ENCODE measurements at regions not wholly inside any gene's neighbourhood (a gene's known extent, or its start where the extent isn't known, plus 50 kb on each side); places are given as distances from the start of the nearest gene placed in this dataset.

DNA sequence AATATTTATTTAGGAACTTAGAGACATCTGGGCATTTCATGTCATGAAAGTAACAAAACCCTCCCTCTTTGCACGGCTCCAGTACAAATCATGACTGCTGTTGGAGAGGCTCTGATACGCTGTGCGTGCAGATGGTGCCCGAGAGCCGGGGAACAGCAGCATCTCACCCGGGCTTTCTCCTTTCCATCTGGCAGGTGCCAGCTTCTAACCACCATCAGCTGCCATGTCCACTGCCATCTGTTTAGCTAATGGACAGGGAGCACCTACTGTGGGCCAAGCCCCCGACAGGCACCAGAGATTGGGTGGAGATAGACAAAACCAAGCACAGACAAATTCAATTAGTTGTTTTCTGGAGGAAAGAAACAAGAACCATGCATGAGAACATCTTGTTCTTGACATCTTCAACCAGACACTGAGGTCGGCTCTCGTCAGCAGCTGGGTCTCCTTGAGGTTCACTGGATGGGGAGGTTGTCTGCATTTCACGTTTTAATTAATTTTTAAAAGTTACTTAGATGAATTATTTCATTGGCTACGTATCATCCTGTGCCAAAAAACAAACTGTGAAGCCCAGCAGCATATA lies 323.7 kb downstream of the THBS2 start:
- DNase-seq: no peak
- intact Hi-C loops (cut with DNase I): no loop called here
- 87 to 92% (median 89%) methylated on average over 11 of the region's 11 CpGs for WGBS, 4 donors

GRCh38 chr6:168928012-168928411 lies 325.6 kb downstream of the THBS2 start:
- Histone ChIP-seq H3K4me1 (no peaks in the 10 kb centered on the region), H3K36me3 (no peaks in the 10 kb centered on the region), H3K27ac (no peak overlapping the region), H3K9me3 (peaks cover 0 to 5% (median 0%) of the 10 kb centered on the region in 12 donors), H3K27me3 (peaks cover 0 to 7% (median 0%) of the 10 kb centered on the region in 9 donors), H3K4me3 (no peak overlapping the region)
- TF ChIP-seq CTCF (IDR thresholded peaks at IDR 0.05) (no peak), POLR2A (IDR thresholded peaks at IDR 0.05) (no peak)
- WGBS, 4 donors: 65 to 78% (median 72%) methylated on average over 10 of the region's 10 CpGs
- no peak for DNase-seq
- intact Hi-C loops (cut with DNase I): no loop called here
- no peak for ATAC-seq

More for the DNA sequence above, 323.7 kb downstream of the THBS2 start:
- peaks cover 0 to 7% (median 0%) of the 10 kb centered on the region in 9 donors for H3K27me3 ChIP-seq
- no peak overlapping the region for H3K27ac ChIP-seq
- no peaks in the 10 kb centered on the region for H3K4me1 ChIP-seq
- H3K9me3 ChIP-seq: peaks cover 0 to 5% (median 0%) of the 10 kb centered on the region in 12 donors
- no peak for ATAC-seq
- H3K4me3 ChIP-seq: no peak overlapping the region
- TF ChIP-seq CTCF (IDR thresholded peaks at IDR 0.05) (no peak), POLR2A (IDR thresholded peaks at IDR 0.05) (no peak)
- H3K36me3 ChIP-seq: no peaks in the 10 kb centered on the region

GRCh38 chr6:168927026-168927425 lies 326.6 kb downstream of the THBS2 start:
- H3K36me3 ChIP-seq: no peaks in the 10 kb centered on the region
- no peak for TF ChIP-seq POLR2A (IDR thresholded peaks at IDR 0.05)
- TF ChIP-seq CTCF (IDR thresholded peaks at IDR 0.05): no peak
- DNase-seq (no peak), ATAC-seq (no peak)
- peaks cover 0 to under 1% (median 0%) of the 10 kb centered on the region in 12 donors for H3K9me3 ChIP-seq
- H3K4me1 ChIP-seq: no peaks in the 10 kb centered on the region
- intact Hi-C loops (cut with DNase I): no loop called here
- H3K27ac ChIP-seq: no peak overlapping the region
- H3K27me3 ChIP-seq: peaks cover 0 to 7% (median 0%) of the 10 kb centered on the region in 9 donors
- no peak overlapping the region for H3K4me3 ChIP-seq
- 86 to 91% (median 88%) methylated on average over 10 of the region's 10 CpGs for WGBS, 4 donors

- peaks cover 0 to 7% (median 0%) of the 10 kb centered on the region in 9 donors for H3K27me3 ChIP-seq
- TF ChIP-seq CTCF (IDR thresholded peaks at IDR 0.05): no peak
- H3K27ac ChIP-seq: no peak overlapping the region
- intact Hi-C loops (cut with DNase I): no loop called here
- H3K9me3 ChIP-seq: no peaks in the 10 kb centered on the region
- no peaks in the 10 kb centered on the region for H3K4me1 ChIP-seq
- WGBS, 4 donors: 81 to 95% (median 94%) methylated on average over 15 of the region's 15 CpGs
- no peak overlapping the region for H3K4me3 ChIP-seq
- ATAC-seq (peak in 1 of 4 donors; percentile 38), DNase-seq (no peak)
- no peaks in the 10 kb centered on the region for H3K36me3 ChIP-seq
Measured at GRCh38 chr6:168926306-168926705, 327.3 kb downstream of the THBS2 start.

Measured in heart left ventricle (tissue), 16 donors.